ENCODE measurements at regions not wholly inside any gene's neighbourhood (a gene's known extent, or its start where the extent isn't known, plus 50 kb on each side); places are given as distances from the start of the nearest gene placed in this dataset.

GRCh38 chr12:11446372-11446771, 51.0 kb upstream of the PRB2 start:
- peak; percentile 0 for DNase-seq
- TF ChIP-seq CTCF (IDR thresholded peaks at IDR 0.05; ENCODE audit: low read depth, low read length, missing control alignments) = no peak

GRCh38 chr12:11457996-11458645, 62.8 kb upstream of the PRB2 start:
- Histone ChIP-seq H3K27me3 (replicated peaks) (no peaks in the 10 kb centered on the region), H3K36me3 (replicated peaks) (no peaks in the 10 kb centered on the region), H3K27ac (no peak overlapping the region), H3K4me3 (ENCODE audit: low read depth, low read length) (no peak overlapping the region)
- DNase-seq = no peak
- TF ChIP-seq CTCF (IDR thresholded peaks at IDR 0.05; ENCODE audit: low read depth, low read length, missing control alignments) = no peak
- in situ Hi-C loops (cut with HindIII; ENCODE audit: low pct_ligation_motif_present, low sequenced_read_pairs) = no loop called here

More at GRCh38 chr12:11446372-11446771, 51.0 kb upstream of the PRB2 start:
- in situ Hi-C loops (cut with HindIII; ENCODE audit: low pct_ligation_motif_present, low sequenced_read_pairs) = no loop called here
- Histone ChIP-seq H3K36me3 (replicated peaks) (no peaks in the 10 kb centered on the region), H3K27me3 (replicated peaks) (no peaks in the 10 kb centered on the region), H3K4me3 (ENCODE audit: low read depth, low read length) (no peak overlapping the region), H3K27ac (no peak overlapping the region)

- in situ Hi-C loops (cut with HindIII; ENCODE audit: low pct_ligation_motif_present, low sequenced_read_pairs) = no loop called here
- Histone ChIP-seq H3K27ac (no peak overlapping the region), H3K4me3 (ENCODE audit: low read depth, low read length) (no peak overlapping the region), H3K36me3 (replicated peaks) (no peaks in the 10 kb centered on the region), H3K27me3 (replicated peaks) (no peaks in the 10 kb centered on the region)
- DNase-seq = no peak
- TF ChIP-seq CTCF (IDR thresholded peaks at IDR 0.05; ENCODE audit: low read depth, low read length, missing control alignments) = no peak
These were observed 65.1 kb upstream of the PRB2 start for GRCh38 chr12:11460343-11461023.

GRCh38 chr12:11461433-11461832, 66.1 kb upstream of the PRB2 start:
- no peaks in the 10 kb centered on the region for H3K27me3 ChIP-seq (replicated peaks)
- H3K27ac ChIP-seq = no peak overlapping the region
- H3K36me3 ChIP-seq (replicated peaks) = no peaks in the 10 kb centered on the region
- in situ Hi-C loops (cut with HindIII; ENCODE audit: low pct_ligation_motif_present, low sequenced_read_pairs) = no loop called here
- H3K4me3 ChIP-seq (ENCODE audit: low read depth, low read length) = no peak overlapping the region
- no peak for DNase-seq
- no peak for TF ChIP-seq CTCF (IDR thresholded peaks at IDR 0.05; ENCODE audit: low read depth, low read length, missing control alignments)

GRCh38 chr12:11477110-11477509, 81.7 kb upstream of the PRB2 start:
- in situ Hi-C loops (cut with HindIII; ENCODE audit: low pct_ligation_motif_present, low sequenced_read_pairs) = loop anchor here (25.0 kb wide), 2 partner anchors 240 to 690 kb away; no protein-coding TSS in a partner anchor
- TF ChIP-seq CTCF (IDR thresholded peaks at IDR 0.05; ENCODE audit: low read depth, low read length, missing control alignments) = no peak
- H3K27me3 ChIP-seq (replicated peaks) = no peaks in the 10 kb centered on the region

More at GRCh38 chr12:11477110-11477509, 81.7 kb upstream of the PRB2 start:
- no peaks in the 10 kb centered on the region for H3K36me3 ChIP-seq (replicated peaks)
- DNase-seq = no peak
- H3K27ac ChIP-seq = no peak overlapping the region
- no peak overlapping the region for H3K4me3 ChIP-seq (ENCODE audit: low read depth, low read length)

Data from brain microvascular endothelial cell (primary cell).